HS-5 (cell line): ENCODE measurements at regions not wholly inside any gene's neighbourhood (a gene's known extent, or its start where the extent isn't known, plus 50 kb on each side); places are given as distances from the start of the nearest gene placed in this dataset.
"Not testable (repeated sequence)": the region's sequence is repeated elsewhere in the genome, so short reads cannot be mapped to it uniquely, and the experiment has no call there.

ENCODE experiments used
- DNase-seq: peaks from one replicate; pipeline ENCODE4 v3.0.0-alpha.2; 2012; ENCODE audit warnings: low read depth

GRCh38 chr6:84635081-84635761 is 129.2 kb downstream of the TBX18 start:
- DNase-seq: no peak

- DNase-seq: no peak
These were observed 130.6 kb downstream of the TBX18 start for GRCh38 chr6:84633771-84634170.

- not testable (repeated sequence) for DNase-seq
These were observed 137.9 kb downstream of the TBX18 start for GRCh38 chr6:84626527-84626926.

- no peak for DNase-seq
These were observed 138.9 kb downstream of the TBX18 start for GRCh38 chr6:84625506-84625905.

- DNase-seq: peak; percentile 90
These were observed 140.3 kb downstream of the TBX18 start for GRCh38 chr6:84623956-84624680.

GRCh38 chr6:84618836-84619235 is 145.6 kb downstream of the TBX18 start:
- no peak for DNase-seq

- peak; percentile 83 for DNase-seq
These were observed 146.2 kb downstream of the TBX18 start for GRCh38 chr6:84618046-84618752.

GRCh38 chr6:84615987-84616386 is 148.4 kb downstream of the TBX18 start:
- DNase-seq: no peak

GRCh38 chr6:84615113-84615850 is 149.1 kb downstream of the TBX18 start:
- no peak for DNase-seq

- DNase-seq: no peak
These were observed 157.5 kb downstream of the TBX18 start for GRCh38 chr6:84606860-84607259.

GRCh38 chr6:84605298-84605697 is 159.1 kb downstream of the TBX18 start:
- DNase-seq: no peak

GRCh38 chr6:84601366-84601765 is 163.0 kb downstream of the TBX18 start:
- DNase-seq: no peak

GRCh38 chr6:84599991-84600390 is 164.4 kb downstream of the TBX18 start:
- no peak for DNase-seq

GRCh38 chr6:84597238-84597875 is 167.0 kb downstream of the TBX18 start:
- no peak for DNase-seq

- DNase-seq: no peak
These were observed 167.9 kb downstream of the TBX18 start for GRCh38 chr6:84596488-84596887.

GRCh38 chr6:84588697-84589080 is 175.7 kb downstream of the TBX18 start:
- no peak for DNase-seq

GRCh38 chr6:84587994-84588696 is 176.3 kb downstream of the TBX18 start:
- DNase-seq: not testable (repeated sequence)

GRCh38 chr6:84587202-84587940 is 177.0 kb downstream of the TBX18 start:
- not testable (repeated sequence) for DNase-seq

GRCh38 chr6:84583784-84584183 is 180.6 kb downstream of the TBX18 start:
- no peak for DNase-seq

- no peak for DNase-seq
These were observed 181.4 kb downstream of the TBX18 start for GRCh38 chr6:84582997-84583396.
